MCF 10A (cell line): ENCODE measurements at regions not wholly inside any gene's neighbourhood (a gene's known extent, or its start where the extent isn't known, plus 50 kb on each side); places are given as distances from the start of the nearest gene placed in this dataset.

ENCODE experiments used
- BruUV-seq: library from RNA; stranded (reverse); fragments of 400-500 nt; replicated peaks from 2 replicates; lab custom pipeline; 2021; lab: Mats Ljungman, UMichigan
- CTCF ChIA-PET: fragments of 300-600 bp; sonication (Branson Sonifier 250); formaldehyde crosslinking; extraction: SDS; loops from one replicate; lab custom pipeline; 2021; ENCODE audit warnings: antibody characterized with exemption, inconsistent platforms; lab: Yijun Ruan, JAX
- POLR2A ChIA-PET: fragments of 300-600, 350-650 bp; sonication (Branson Sonifier 250); formaldehyde crosslinking; extraction: SDS; loops from one replicate; lab custom pipeline; 2020; ENCODE audit warnings: antibody characterized with exemption, inconsistent platforms; lab: Yijun Ruan, JAX
- DNase-seq: peaks from one replicate; pipeline ENCODE4 v3.0.0-alpha.2; 2018; ENCODE audit not compliant: unreplicated experiment
- H3K27ac Mint-ChIP-seq: one replicate; pipeline ENCODE4 v1.8.0; 2022; ENCODE audit warnings: mild to moderate bottlenecking, low read depth, mixed read lengths; ENCODE audit not compliant: unreplicated experiment
- H3K27me3 Mint-ChIP-seq: one replicate; pipeline ENCODE4 v1.8.0; 2022; ENCODE audit warnings: mixed read lengths; ENCODE audit not compliant: insufficient read depth, unreplicated experiment
- H3K36me3 Mint-ChIP-seq: one replicate; pipeline ENCODE4 v1.8.0; 2022; ENCODE audit warnings: mild to moderate bottlenecking, moderate library complexity, mixed read lengths; ENCODE audit not compliant: insufficient read depth, unreplicated experiment
- H3K4me1 Mint-ChIP-seq: one replicate; pipeline ENCODE4 v1.8.0; 2022; ENCODE audit warnings: mixed read lengths; ENCODE audit not compliant: insufficient read depth, unreplicated experiment
- H3K4me3 Mint-ChIP-seq: one replicate; pipeline ENCODE4 v1.8.0; 2022; ENCODE audit warnings: mild to moderate bottlenecking, moderate library complexity, mixed read lengths; ENCODE audit not compliant: unreplicated experiment
- H3K9me3 Mint-ChIP-seq: one replicate; pipeline ENCODE4 v1.8.0; 2022; ENCODE audit warnings: mixed read lengths; ENCODE audit not compliant: unreplicated experiment
- CTCF ChIP-seq: fragments of 200-600 bp; IDR thresholded peaks from one replicate; pipeline ENCODE4 v1.8.0; 2022; ENCODE audit warnings: antibody characterized with exemption, mild to moderate bottlenecking; ENCODE audit not compliant: unreplicated experiment
- intact Hi-C: fragments of 100-400 bp; cut with micrococcal nuclease; formaldehyde crosslinking; loops from 2 replicates; pipeline ENCODE4 v1.14.1; 2022

GRCh38 chr5:5967373-5967772 lies 411.0 kb downstream of the MED10 start:
- Mint-ChIP-seq H3K27ac (no peak overlapping the region), H3K9me3 (peaks cover 17% of the 10 kb centered on the region), H3K4me3 (no peak overlapping the region), H3K36me3 (no peaks in the 10 kb centered on the region), H3K27me3 (no peaks in the 10 kb centered on the region), H3K4me1 (no peaks in the 10 kb centered on the region)
- intact Hi-C loops: no loop called here
- CTCF ChIA-PET: no interaction called here
- DNase-seq: no peak
- no TSS peak for BruUV-seq
- no peak for TF ChIP-seq CTCF
- POLR2A ChIA-PET: no interaction called here

- Mint-ChIP-seq H3K36me3 (no peaks in the 10 kb centered on the region), H3K4me1 (no peaks in the 10 kb centered on the region), H3K4me3 (no peak overlapping the region), H3K27ac (no peak overlapping the region), H3K9me3 (peaks cover 17% of the 10 kb centered on the region), H3K27me3 (no peaks in the 10 kb centered on the region)
- DNase-seq: no peak
- no peak for TF ChIP-seq CTCF
- intact Hi-C loops: no loop called here
- CTCF ChIA-PET: no interaction called here
- no TSS peak for BruUV-seq
- POLR2A ChIA-PET: no interaction called here
These were observed 413.2 kb downstream of the MED10 start for GRCh38 chr5:5965132-5965531.

- intact Hi-C loops: no loop called here
- no TSS peak for BruUV-seq
These were observed 414.0 kb downstream of the MED10 start for GRCh38 chr5:5964347-5964746.

GRCh38 chr5:5957737-5958136 lies 420.6 kb downstream of the MED10 start:
- no peak for TF ChIP-seq CTCF
- peaks cover 8% of the 10 kb centered on the region for H3K9me3 Mint-ChIP-seq
- no peaks in the 10 kb centered on the region for H3K4me1 Mint-ChIP-seq
- intact Hi-C loops: no loop called here
- no peak overlapping the region for H3K4me3 Mint-ChIP-seq
- no TSS peak for BruUV-seq
- ChIA-PET CTCF (interaction anchor here (0.8 kb wide), 1 partner anchor 1691 kb away, joined by 4 read pairs; no protein-coding TSS in a partner anchor), POLR2A (no interaction called here)
- peaks cover 26% of the 10 kb centered on the region for H3K27me3 Mint-ChIP-seq
- no peak for DNase-seq
- H3K27ac Mint-ChIP-seq: no peak overlapping the region
- H3K36me3 Mint-ChIP-seq: no peaks in the 10 kb centered on the region

More at GRCh38 chr5:5964347-5964746, 414.0 kb downstream of the MED10 start:
- Mint-ChIP-seq H3K4me1 (no peaks in the 10 kb centered on the region), H3K36me3 (no peaks in the 10 kb centered on the region), H3K27me3 (no peaks in the 10 kb centered on the region), H3K9me3 (peaks cover 17% of the 10 kb centered on the region), H3K4me3 (no peak overlapping the region), H3K27ac (no peak overlapping the region)
- CTCF ChIA-PET: interaction anchor here (0.6 kb wide), 1 partner anchor 1486 kb away, joined by 4 read pairs; no protein-coding TSS in a partner anchor
- POLR2A ChIA-PET: no interaction called here
- DNase-seq: no peak
- no peak for TF ChIP-seq CTCF
